Skeletal muscle satellite cell (primary cell): ENCODE measurements at regions not wholly inside any gene's neighbourhood (a gene's known extent, or its start where the extent isn't known, plus 50 kb on each side); places are given as distances from the start of the nearest gene placed in this dataset.

ENCODE experiments used
- H3K27me3 ChIP-seq: 2 replicates; pipeline ENCODE4 v1.7.0; 2013; ENCODE audit warnings: low read length; ENCODE audit not compliant: control insufficient read depth, insufficient read depth
- H3K36me3 ChIP-seq: 2 replicates; pipeline ENCODE4 v1.7.0; 2013; ENCODE audit warnings: mild to moderate bottlenecking, control low read depth, low read length; ENCODE audit not compliant: insufficient read depth
- H3K4me1 ChIP-seq: 2 replicates; pipeline ENCODE4 v1.7.0; 2013; ENCODE audit warnings: low read length; ENCODE audit not compliant: control insufficient read depth, insufficient read depth
- H3K4me2 ChIP-seq: 2 replicates; pipeline ENCODE4 v1.7.0; 2013; ENCODE audit warnings: mild to moderate bottlenecking, low read length
- H3K4me3 ChIP-seq: 2 replicates; pipeline ENCODE4 v1.7.0; 2013; ENCODE audit warnings: low read length
- H3K9ac ChIP-seq: 2 replicates; pipeline ENCODE4 v1.7.0; 2013; ENCODE audit warnings: mild to moderate bottlenecking, low read depth, low read length, moderate library complexity
- H3K9me3 ChIP-seq: replicated peaks from 2 replicates; pipeline ENCODE4 v1.7.0; 2013; ENCODE audit warnings: mild to moderate bottlenecking, control low read depth, low read length

DNA sequence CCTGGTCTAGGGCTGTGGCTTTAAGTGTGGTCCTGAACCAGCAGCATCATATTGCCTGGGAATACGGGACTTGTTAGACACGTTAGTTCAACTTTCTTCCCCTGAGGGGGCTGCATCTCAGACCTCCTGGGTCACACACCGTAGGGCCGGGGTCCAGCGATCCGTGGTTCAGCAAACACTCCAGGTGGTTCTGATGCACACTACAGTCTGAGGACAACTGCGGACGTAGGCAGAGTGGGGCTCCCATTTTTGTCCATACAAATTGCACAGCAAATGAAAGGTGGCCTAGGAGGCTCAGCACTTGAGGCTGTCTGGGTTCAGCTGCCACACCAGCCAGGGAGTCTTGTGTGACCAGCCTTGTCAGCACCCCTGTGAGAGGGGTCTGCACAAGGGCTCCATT is 233.1 kb downstream of the QKI start:
- Histone ChIP-seq H3K36me3 (no peaks in the 10 kb centered on the region), H3K4me1 (no peaks in the 10 kb centered on the region), H3K9me3 (no peaks in the 10 kb centered on the region), H3K27me3 (no peaks in the 10 kb centered on the region), H3K4me2 (no peak overlapping the region), H3K9ac (no peak overlapping the region), H3K4me3 (no peak overlapping the region)

DNA sequence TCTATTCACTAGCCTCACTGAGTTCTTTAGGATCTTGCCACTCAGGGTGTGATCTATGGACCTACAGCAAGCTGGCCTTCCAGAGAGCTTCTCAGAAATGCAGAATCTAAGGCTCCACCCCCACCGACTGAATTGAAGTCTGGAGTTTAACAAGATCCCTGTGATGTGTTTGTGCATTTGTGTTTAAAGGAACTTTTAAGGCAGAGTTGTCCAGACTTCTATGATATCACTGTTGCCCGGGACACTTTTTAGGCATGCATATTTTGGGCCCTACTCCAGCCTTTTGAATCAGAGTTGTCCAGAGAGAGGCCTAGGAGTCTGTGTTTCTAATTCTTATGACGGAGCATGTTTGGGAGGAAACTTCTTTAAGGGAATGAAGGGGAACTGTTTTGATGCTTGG is 232.3 kb downstream of the QKI start:
- H3K4me3 ChIP-seq = no peak overlapping the region
- no peaks in the 10 kb centered on the region for H3K36me3 ChIP-seq
- H3K4me2 ChIP-seq = no peak overlapping the region

DNA sequence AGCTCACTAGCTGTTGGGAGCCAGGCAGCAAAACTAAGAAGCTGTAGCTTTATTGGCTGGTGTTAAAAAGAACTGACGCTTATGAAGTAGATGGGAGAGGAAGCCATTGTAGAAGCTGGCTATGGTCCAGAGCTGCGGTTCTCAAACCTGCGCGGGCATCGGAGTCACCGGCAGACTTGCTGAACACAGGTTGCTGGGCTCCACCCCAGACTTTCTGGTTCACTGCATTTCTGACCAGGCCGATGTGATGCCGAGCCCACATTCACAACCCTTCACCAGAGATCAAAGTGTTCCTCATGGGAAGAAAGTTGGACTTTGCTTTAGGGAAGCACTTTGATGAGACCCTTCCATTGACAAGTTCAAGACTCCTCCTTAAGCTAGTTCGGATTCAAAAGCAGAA is 231.6 kb downstream of the QKI start:
- Histone ChIP-seq H3K4me2 (no peak overlapping the region), H3K9ac (no peak overlapping the region), H3K27me3 (no peaks in the 10 kb centered on the region), H3K4me1 (no peaks in the 10 kb centered on the region), H3K9me3 (no peaks in the 10 kb centered on the region), H3K4me3 (no peak overlapping the region), H3K36me3 (no peaks in the 10 kb centered on the region)

More for the DNA sequence above, 232.3 kb downstream of the QKI start:
- Histone ChIP-seq H3K27me3 (no peaks in the 10 kb centered on the region), H3K9me3 (no peaks in the 10 kb centered on the region), H3K4me1 (no peaks in the 10 kb centered on the region), H3K9ac (no peak overlapping the region)

DNA sequence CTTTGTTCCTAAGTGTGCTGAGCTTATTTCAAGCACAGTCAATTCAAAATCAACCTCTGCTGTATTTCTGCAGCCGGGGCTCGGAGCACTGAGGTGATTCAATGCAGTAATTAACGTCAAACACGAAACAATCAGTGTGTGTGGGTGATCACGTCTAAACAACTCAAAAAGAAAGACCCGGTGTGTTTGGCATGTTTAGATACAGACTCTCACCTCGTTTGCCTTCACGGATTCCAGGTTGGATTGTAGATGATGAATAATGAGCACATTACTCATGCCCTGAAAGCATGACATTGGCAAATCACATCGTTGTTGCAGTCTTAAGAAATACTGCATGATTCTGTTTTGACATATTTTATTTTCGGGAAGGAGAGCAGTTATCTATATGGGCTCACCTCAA is 231.0 kb downstream of the QKI start:
- Histone ChIP-seq H3K36me3 (no peaks in the 10 kb centered on the region), H3K27me3 (no peaks in the 10 kb centered on the region), H3K9me3 (no peaks in the 10 kb centered on the region), H3K4me3 (no peak overlapping the region), H3K4me2 (no peak overlapping the region), H3K9ac (no peak overlapping the region), H3K4me1 (no peaks in the 10 kb centered on the region)

DNA sequence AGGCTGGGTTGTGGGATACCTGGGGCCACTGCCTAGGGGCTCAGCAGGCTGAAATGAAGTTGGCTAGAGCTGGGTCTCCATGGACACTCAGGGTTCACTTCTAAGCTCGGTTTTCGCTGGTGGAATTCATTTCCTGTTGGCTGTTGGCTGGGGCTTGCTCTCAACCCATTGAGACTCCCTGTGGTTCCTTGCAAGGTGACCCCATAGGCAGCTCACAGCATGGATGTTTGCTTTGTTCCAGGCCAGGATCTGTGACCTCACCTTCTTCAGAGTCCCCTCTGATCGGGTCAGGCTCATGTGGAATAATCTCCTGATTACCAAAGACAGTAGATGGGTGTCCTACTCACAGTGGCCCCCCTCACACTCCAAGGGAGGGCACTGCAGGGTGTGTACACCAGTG is 229.3 kb downstream of the QKI start:
- H3K27me3 ChIP-seq = no peaks in the 10 kb centered on the region
- H3K4me2 ChIP-seq = no peak overlapping the region
- no peak overlapping the region for H3K4me3 ChIP-seq
- no peak overlapping the region for H3K9ac ChIP-seq
- H3K9me3 ChIP-seq = no peaks in the 10 kb centered on the region
- H3K4me1 ChIP-seq = no peaks in the 10 kb centered on the region
- H3K36me3 ChIP-seq = no peaks in the 10 kb centered on the region

DNA sequence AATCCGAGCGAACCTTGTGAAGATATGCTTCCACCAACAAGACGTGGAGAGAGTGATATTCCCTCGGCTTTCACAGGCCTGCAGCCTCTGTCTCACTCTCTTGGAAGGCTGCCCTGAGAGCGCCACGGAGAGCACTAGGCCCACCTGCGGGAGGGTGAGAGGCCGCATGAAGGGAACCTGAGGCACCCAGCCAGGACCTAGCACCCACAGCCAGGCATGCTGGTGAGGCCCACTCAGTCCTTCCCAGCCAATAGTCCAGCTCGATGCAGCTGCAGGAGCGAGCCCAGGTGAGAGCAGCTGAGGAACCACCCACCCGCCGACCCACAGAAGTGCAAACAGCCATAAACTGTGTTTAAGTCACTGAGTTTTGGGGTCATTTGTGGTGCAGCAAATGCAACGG is 227.2 kb downstream of the QKI start:
- Histone ChIP-seq H3K4me3 (no peak overlapping the region), H3K27me3 (no peaks in the 10 kb centered on the region), H3K4me2 (no peak overlapping the region), H3K9me3 (no peaks in the 10 kb centered on the region), H3K9ac (no peak overlapping the region), H3K4me1 (no peaks in the 10 kb centered on the region), H3K36me3 (no peaks in the 10 kb centered on the region)

DNA sequence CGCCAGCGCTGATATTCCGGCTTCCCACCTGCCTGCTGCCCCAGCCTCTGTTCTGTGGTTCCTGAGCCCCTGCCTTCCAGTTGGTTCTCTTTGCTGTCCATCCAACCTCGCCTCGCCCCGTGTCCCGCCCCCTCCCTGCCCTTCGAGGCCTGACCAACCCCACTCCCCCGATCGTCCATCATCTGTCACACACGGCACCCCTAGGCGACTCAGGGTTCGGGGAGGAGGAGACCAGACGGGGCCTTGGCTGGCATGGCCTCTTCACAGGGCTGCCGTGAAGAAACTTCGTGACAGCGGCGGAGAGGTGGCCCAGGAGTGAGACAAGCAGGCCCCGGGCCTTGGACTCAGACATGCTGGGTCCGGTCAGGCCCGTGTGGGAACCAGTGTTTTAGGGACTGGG is 226.1 kb downstream of the QKI start:
- H3K36me3 ChIP-seq = no peaks in the 10 kb centered on the region
- no peak overlapping the region for H3K4me3 ChIP-seq
- H3K9me3 ChIP-seq = no peaks in the 10 kb centered on the region
- no peaks in the 10 kb centered on the region for H3K4me1 ChIP-seq
- H3K4me2 ChIP-seq = no peak overlapping the region
- no peak overlapping the region for H3K9ac ChIP-seq
- H3K27me3 ChIP-seq = no peaks in the 10 kb centered on the region

DNA sequence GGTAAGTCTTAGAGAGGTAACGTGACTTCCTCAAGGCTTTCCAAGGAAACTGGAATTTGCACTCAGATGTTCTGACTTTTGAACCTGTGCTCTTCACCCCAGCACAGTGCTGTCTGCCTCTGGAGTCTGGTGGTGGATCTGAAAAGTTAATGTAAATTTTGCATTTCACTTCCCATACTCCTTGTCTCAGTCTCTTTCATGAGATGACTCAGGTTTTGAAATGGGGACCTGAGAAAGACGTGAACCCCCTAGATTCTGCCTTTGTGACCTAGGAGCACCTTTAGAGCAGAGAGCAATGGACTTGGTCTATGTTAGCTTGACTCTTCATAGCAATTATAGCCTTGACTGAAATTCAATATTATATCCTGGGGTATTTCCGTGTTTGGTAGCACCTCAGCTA is 223.0 kb downstream of the QKI start:
- Histone ChIP-seq H3K36me3 (no peaks in the 10 kb centered on the region), H3K9ac (no peak overlapping the region), H3K4me2 (no peak overlapping the region), H3K4me3 (no peak overlapping the region), H3K27me3 (no peaks in the 10 kb centered on the region), H3K9me3 (no peaks in the 10 kb centered on the region), H3K4me1 (no peaks in the 10 kb centered on the region)

DNA sequence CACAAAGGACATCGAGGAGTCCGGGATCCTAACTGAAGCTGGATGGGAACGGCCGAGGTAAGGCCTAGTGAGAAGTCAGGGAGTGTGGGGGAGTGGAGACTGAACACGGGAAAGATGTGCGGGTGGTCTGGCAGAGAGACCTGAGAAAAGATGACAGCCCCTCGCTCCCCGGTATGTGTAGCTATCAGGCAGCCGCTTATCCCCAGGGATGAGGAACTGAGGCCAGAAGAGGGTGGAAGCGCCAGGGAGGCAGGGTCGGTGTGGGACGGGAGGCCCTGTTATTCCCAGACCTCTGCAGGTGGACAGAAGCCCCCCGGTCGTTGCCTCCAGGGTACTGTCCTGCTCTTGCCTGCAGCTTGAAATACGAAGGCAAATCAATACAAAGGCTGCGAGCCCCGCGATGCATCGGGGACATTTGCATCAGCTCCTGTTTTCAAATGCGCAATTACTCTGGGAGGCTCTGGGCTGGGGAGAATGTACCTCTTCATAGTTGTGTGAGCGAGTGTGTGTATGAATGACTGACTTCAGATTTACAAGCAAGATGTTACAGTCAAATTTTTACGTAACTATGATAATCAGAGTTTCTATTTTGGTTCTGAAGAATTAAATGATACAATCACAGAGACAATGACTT is 221.3 kb downstream of the QKI start:
- Histone ChIP-seq H3K4me3 (no peak overlapping the region), H3K27me3 (no peaks in the 10 kb centered on the region)

DNA sequence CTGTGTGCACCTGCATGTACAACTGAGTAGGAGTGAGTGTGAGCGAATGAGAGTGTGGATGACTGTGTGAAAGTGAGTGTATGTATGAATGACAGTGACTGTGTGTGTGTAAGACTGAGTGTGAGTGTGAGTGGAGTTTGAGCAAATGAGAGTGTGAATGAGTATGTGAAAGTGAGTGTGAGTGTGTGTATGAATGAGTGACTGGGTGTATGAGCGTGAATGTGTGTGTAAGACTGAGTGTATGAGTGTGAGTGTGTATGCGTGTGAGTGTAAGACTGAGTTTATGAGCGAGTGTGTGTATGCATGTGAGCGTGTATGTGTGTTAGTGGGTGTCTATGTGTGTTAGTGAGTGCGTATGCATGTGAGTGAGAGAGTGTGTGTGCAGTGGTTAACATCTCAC is 220.8 kb downstream of the QKI start:
- no peaks in the 10 kb centered on the region for H3K27me3 ChIP-seq
- no peak overlapping the region for H3K4me3 ChIP-seq
- no peaks in the 10 kb centered on the region for H3K4me1 ChIP-seq
- no peak overlapping the region for H3K9ac ChIP-seq
- no peaks in the 10 kb centered on the region for H3K9me3 ChIP-seq
- no peak overlapping the region for H3K4me2 ChIP-seq
- H3K36me3 ChIP-seq = no peaks in the 10 kb centered on the region

More for the DNA sequence above, 221.3 kb downstream of the QKI start:
- Histone ChIP-seq H3K4me1 (no peaks in the 10 kb centered on the region), H3K9ac (no peak overlapping the region), H3K36me3 (no peaks in the 10 kb centered on the region), H3K4me2 (no peak overlapping the region), H3K9me3 (no peaks in the 10 kb centered on the region)

DNA sequence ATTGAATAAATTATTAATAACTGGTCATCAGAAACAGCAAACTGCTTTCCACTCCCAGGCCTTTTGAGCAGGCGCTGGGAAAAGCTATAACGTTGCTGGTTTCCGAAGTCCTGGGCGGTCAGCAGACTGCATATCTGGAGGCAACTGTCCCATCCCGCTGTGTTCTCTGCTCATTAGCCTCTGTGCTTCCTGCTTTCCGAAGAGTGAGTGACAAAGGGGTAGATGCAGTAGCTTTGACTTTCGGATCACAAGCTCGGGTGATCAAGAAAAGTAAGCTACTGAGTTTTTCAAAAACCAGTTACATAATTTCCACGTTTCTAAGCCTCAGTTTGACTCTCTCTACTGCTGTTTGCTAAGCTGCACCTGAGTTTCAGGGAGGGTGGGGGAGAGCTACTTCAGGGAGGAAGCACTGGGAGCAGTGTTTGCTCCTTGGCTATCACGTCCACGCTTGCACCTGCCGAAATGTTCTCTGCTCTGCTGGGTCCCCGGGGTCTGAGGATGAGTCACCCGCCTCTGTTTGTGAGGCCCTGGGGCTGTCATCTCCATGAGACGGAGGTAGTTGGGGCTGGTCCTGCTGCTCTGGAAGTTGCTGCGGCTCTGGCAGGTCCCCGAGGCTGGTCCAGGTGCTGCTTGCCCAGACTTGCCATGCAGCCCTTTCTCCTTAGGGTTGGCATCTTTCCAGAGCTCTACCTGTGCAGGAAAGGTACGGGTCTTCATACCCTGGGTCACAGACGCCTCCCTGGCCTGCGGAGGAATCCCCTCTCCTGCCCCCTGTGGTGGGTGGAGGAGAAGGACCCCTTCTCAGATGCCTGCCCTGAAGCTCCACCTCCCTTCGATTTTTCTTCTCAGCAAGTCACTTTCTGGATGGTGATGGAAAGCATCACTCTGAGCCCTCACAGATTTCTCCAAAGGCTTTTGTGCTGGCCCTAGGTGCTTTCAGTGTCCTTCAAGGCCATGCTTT is 220.0 kb downstream of the QKI start:
- H3K4me1 ChIP-seq = no peaks in the 10 kb centered on the region
- no peaks in the 10 kb centered on the region for H3K9me3 ChIP-seq
- no peaks in the 10 kb centered on the region for H3K36me3 ChIP-seq
- H3K4me3 ChIP-seq = no peak overlapping the region
- H3K4me2 ChIP-seq = no peak overlapping the region
- no peak overlapping the region for H3K9ac ChIP-seq
- H3K27me3 ChIP-seq = no peaks in the 10 kb centered on the region

DNA sequence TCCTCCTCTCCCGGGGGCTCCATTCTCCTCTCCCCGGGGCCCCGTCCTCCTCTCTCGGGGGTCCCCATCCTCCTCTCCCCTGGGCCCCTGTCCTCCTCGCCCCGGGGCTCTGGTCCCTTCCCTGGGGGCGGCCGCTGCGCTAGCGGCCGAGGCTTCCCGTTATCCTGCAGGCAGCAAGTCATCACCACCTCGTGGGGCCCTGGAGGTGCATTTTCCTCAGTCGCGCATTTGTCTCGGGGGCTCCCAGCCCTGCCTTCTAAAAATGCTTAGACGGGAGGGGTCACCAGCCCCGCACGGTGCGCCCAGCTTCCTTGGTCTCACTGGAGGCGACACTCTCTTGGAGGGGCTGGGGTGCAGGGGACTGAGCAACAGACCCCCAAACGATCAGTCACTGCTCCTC is 216.5 kb downstream of the QKI start:
- Histone ChIP-seq H3K4me3 (no peak overlapping the region), H3K9ac (no peak overlapping the region), H3K36me3 (no peaks in the 10 kb centered on the region), H3K4me2 (no peak overlapping the region), H3K9me3 (no peaks in the 10 kb centered on the region), H3K27me3 (no peaks in the 10 kb centered on the region), H3K4me1 (no peaks in the 10 kb centered on the region)
